Body of pancreas (tissue), 4 donors: ENCODE measurements at regions not wholly inside any gene's neighbourhood (a gene's known extent, or its start where the extent isn't known, plus 50 kb on each side); places are given as distances from the start of the nearest gene placed in this dataset.

Experiments
- POLR2A ChIP-seq, 3 donors: fragments of 450-650 bp; IDR thresholded peaks; one replicate each; pipeline ENCODE4 v1.6.1; 2016; ENCODE audit warnings: antibody characterized with exemption in 3 of 3, mild to moderate bottlenecking in 2 of 3
- TF ChIP-seq, protein P1 (sequence below), 7 experiments: fragments of 450-650 bp in 4 of 7; fragments of 200-600 bp in 3 of 7; sonication (generic) in 3 of 7; IDR thresholded peaks; one replicate each; pipeline ENCODE4 v1.5.1; 2016 to 2019; ENCODE audit warnings: antibody characterized with exemption in 7 of 7

DNA sequence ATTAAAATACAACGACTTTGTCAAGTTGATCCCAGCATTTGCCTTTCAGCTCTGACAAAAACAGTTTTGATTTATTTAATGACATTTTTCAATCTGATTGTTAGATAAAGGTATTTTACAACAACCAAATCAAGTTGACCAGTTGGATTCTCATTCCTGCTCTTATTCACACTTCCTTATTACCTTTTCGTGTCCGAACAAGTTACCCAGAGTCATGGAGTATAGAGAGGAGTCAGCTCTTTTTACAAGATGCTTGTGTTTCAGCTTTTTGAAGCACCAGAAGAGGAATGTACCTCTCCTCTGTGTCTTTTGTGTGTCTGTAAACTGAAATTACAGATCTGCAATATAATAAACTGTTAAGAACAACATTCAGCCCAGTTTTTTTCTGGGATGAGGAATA, 151.3 kb upstream of the TMEM161B start:
- no peak for TF ChIP-seq POLR2A (IDR thresholded peaks at IDR 0.05)
- TF ChIP-seq, protein P1, sequence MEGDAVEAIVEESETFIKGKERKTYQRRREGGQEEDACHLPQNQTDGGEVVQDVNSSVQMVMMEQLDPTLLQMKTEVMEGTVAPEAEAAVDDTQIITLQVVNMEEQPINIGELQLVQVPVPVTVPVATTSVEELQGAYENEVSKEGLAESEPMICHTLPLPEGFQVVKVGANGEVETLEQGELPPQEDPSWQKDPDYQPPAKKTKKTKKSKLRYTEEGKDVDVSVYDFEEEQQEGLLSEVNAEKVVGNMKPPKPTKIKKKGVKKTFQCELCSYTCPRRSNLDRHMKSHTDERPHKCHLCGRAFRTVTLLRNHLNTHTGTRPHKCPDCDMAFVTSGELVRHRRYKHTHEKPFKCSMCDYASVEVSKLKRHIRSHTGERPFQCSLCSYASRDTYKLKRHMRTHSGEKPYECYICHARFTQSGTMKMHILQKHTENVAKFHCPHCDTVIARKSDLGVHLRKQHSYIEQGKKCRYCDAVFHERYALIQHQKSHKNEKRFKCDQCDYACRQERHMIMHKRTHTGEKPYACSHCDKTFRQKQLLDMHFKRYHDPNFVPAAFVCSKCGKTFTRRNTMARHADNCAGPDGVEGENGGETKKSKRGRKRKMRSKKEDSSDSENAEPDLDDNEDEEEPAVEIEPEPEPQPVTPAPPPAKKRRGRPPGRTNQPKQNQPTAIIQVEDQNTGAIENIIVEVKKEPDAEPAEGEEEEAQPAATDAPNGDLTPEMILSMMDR (IDR thresholded peaks at IDR 0.05), result no peak
